ENCODE measurements at regions not wholly inside any gene's neighbourhood (a gene's known extent, or its start where the extent isn't known, plus 50 kb on each side); places are given as distances from the start of the nearest gene placed in this dataset.
"Not testable (repeated sequence)": the region's sequence is repeated elsewhere in the genome, so short reads cannot be mapped to it uniquely, and the experiment has no call there.

DNA sequence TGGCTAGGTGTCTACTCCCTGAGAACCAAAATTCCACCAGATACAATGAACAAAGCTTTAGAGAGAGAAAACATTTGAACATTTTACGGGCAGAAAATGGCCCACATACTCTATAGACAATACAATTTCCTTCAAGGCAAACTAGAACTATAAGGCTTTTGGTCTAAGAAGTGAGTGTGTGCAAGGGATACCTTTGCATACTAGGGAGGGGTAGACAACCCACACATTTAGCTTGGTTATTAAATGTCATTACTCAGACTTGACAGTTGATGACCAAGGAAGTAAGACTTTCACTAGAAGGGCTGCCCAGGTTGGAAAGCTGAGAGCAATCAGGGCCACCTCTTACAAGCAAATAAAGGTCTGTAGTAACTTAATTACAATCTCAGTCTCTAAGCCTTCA lies 64.0 kb upstream of the PLEKHM1 start:
- H3K36me3 ChIP-seq; H3K27ac ChIP-seq; intact Hi-C loops (cut with DNase I; ENCODE audit: low total_unique reads); in situ Hi-C loops (cut with MboI; ENCODE audit: low pct_ligation_motif_present in 1 of 4, low pct_unique_long_range_greater_than_20kb in 1 of 4, low sequenced_read_pairs in 3 of 4); H3K9me3 ChIP-seq; H3K27me3 ChIP-seq; DNase-seq; H3K4me1 ChIP-seq; H3K4me3 ChIP-seq: not testable (repeated sequence)
- no CpG with 5 or more reads among the region's 1 CpG for WGBS, 2 donors (ENCODE audit: low coverage in 1 of 2)

DNA sequence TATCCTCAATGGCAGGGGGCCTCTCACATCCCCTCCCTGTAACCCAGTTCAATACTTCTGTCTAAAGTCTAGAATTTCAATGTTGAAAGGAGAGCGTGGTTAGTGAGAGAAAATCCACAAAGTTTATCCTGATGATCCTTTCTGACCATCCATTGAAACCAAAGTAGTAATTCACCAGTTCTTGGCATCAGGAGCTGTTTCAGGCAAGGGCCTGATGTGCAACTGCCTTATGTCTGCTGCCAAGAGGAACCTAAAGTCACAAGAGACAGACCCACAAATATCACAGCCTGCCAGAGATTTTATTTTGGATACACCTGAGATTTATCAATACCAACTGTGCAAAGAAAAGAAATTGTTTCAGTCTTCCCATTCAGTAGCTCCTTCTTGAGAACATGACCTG lies 68.3 kb upstream of the PLEKHM1 start:
- H3K9me3 ChIP-seq; intact Hi-C loops (cut with DNase I; ENCODE audit: low total_unique reads): not testable (repeated sequence)

DNA sequence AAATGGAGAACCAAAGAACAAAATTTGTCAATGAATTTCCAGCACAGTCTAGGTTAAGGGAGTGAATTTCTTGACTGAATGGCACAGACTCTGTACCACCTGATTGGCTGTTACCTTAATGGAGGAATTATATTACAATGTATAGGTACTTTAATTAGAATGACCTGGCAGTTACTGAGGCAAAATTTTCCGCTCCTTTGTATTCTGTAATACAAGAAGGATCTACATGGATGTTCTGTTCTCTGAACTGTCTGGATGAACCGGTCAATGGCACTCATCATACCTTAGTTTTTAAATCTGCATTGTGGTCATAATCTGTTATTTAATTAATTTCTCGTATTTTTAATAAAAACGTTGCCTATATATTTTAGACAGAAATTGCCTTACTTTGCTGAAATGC lies 72.3 kb upstream of the PLEKHM1 start:
- DNase-seq; H3K27me3 ChIP-seq; H3K27ac ChIP-seq; H3K4me1 ChIP-seq; in situ Hi-C loops (cut with MboI; ENCODE audit: low pct_ligation_motif_present in 1 of 4, low pct_unique_long_range_greater_than_20kb in 1 of 4, low sequenced_read_pairs in 3 of 4); H3K4me3 ChIP-seq; H3K36me3 ChIP-seq; intact Hi-C loops (cut with DNase I; ENCODE audit: low total_unique reads); H3K9me3 ChIP-seq: not testable (repeated sequence)
- WGBS, 2 donors (ENCODE audit: low coverage in 1 of 2), result 90 to 93% methylated on average over 2 to 4 of the region's 4 CpGs

More for the DNA sequence above, 68.3 kb upstream of the PLEKHM1 start:
- H3K27me3 ChIP-seq; H3K27ac ChIP-seq; H3K4me1 ChIP-seq; H3K4me3 ChIP-seq; in situ Hi-C loops (cut with MboI; ENCODE audit: low pct_ligation_motif_present in 1 of 4, low pct_unique_long_range_greater_than_20kb in 1 of 4, low sequenced_read_pairs in 3 of 4); H3K36me3 ChIP-seq; DNase-seq: not testable (repeated sequence)
- no CpG with 5 or more reads among the region's 1 CpG for WGBS, 2 donors (ENCODE audit: low coverage in 1 of 2)

- H3K4me1 ChIP-seq; in situ Hi-C loops (cut with MboI; ENCODE audit: low pct_ligation_motif_present in 1 of 4, low pct_unique_long_range_greater_than_20kb in 1 of 4, low sequenced_read_pairs in 3 of 4); H3K27me3 ChIP-seq; H3K27ac ChIP-seq; DNase-seq; intact Hi-C loops (cut with DNase I; ENCODE audit: low total_unique reads); H3K36me3 ChIP-seq; H3K4me3 ChIP-seq; H3K9me3 ChIP-seq: not testable (repeated sequence)
- 60 to 84% methylated on average over 1 to 3 of the region's 3 CpGs for WGBS, 2 donors (ENCODE audit: low coverage in 1 of 2)
Observed at GRCh38 chr17:45563283-45563682, 72.8 kb upstream of the PLEKHM1 start.

DNA sequence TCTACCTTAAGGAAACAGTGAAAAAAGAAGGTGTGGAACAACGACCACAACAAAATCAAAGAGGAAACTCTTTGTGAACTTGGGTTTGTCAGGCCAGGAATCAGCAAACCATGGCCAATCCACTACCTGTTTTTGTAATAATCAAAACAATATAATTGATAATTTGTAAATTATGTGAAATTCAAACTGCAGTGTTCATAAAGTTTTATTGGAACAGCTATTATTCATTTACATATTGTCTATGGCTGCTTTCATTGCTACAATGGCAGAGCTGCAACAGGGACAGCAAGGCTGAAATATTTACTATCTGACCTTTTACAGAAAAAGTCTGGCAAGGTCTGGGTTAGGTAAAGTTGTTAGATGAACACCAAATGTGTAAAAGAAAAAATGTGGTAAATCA lies 77.8 kb upstream of the PLEKHM1 start:
- H3K27ac ChIP-seq; H3K4me3 ChIP-seq; intact Hi-C loops (cut with DNase I; ENCODE audit: low total_unique reads); H3K9me3 ChIP-seq; DNase-seq; H3K4me1 ChIP-seq; H3K36me3 ChIP-seq; in situ Hi-C loops (cut with MboI; ENCODE audit: low pct_ligation_motif_present in 1 of 4, low pct_unique_long_range_greater_than_20kb in 1 of 4, low sequenced_read_pairs in 3 of 4); H3K27me3 ChIP-seq: not testable (repeated sequence)
- 67 to 76% methylated on average over 1 of the region's 1 CpG for WGBS, 2 donors (ENCODE audit: low coverage in 1 of 2)

GRCh38 chr17:45573326-45573725 lies 82.8 kb upstream of the PLEKHM1 start:
- H3K4me1 ChIP-seq; in situ Hi-C loops (cut with MboI; ENCODE audit: low pct_ligation_motif_present in 1 of 4, low pct_unique_long_range_greater_than_20kb in 1 of 4, low sequenced_read_pairs in 3 of 4); H3K36me3 ChIP-seq; H3K27me3 ChIP-seq; H3K9me3 ChIP-seq; intact Hi-C loops (cut with DNase I; ENCODE audit: low total_unique reads); H3K4me3 ChIP-seq; DNase-seq; H3K27ac ChIP-seq: not testable (repeated sequence)
- WGBS, 2 donors (ENCODE audit: low coverage in 1 of 2), result 88 to 95% methylated on average over 2 of the region's 2 CpGs

DNA sequence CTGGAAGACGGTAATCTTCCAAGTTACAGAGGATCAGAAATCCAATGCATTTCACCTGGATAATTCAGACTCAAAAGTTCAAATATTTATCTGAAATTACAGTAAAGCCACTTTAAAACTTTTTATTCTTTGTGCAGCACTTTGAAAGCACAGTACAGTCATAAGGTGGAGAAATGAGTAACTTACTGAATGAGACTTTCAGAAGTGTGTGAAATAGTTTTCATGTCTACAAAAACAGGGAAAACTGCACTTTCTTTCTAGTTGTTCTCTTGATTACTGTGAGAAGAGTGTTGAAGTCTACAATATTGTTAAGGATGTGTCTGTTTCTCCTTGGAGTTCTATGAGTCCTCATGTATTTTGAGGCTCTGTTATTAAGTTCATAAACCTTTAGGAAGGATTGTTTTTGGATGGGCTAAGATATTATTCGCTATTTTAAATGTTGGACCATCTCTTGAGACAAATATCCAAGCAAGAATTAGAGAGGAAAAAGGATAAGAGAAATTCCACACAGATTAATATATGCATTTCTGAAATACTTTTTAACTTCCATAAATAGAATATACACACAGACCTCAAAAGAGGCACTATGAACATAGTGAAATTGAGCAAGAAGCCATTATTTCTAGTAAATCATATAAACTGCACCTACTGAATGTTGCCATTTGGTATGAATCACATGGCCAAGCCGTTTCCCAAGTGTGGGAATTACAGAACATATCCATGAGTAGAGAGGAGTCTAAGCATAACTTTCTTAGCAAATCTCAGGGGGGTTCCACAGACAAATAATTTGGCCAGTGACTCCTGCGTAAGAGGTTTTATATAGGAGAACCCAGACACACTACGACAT lies 83.6 kb upstream of the PLEKHM1 start:
- no peak overlapping the region for H3K4me3 ChIP-seq
- intact Hi-C loops (cut with DNase I; ENCODE audit: low total_unique reads), result no loop called here
- in situ Hi-C loops (cut with MboI; ENCODE audit: low pct_ligation_motif_present in 1 of 4, low pct_unique_long_range_greater_than_20kb in 1 of 4, low sequenced_read_pairs in 3 of 4), result no loop called here
- no peak for DNase-seq
- H3K9me3 ChIP-seq, result no peaks in the 10 kb centered on the region
- WGBS, 2 donors (ENCODE audit: low coverage in 1 of 2), result 79 to 90% methylated on average over 5 of the region's 5 CpGs
- no peaks in the 10 kb centered on the region for H3K36me3 ChIP-seq
- TF ChIP-seq POLR2AphosphoS5 (IDR thresholded peaks at IDR 0.05) (no peak), POLR2A (IDR thresholded peaks at IDR 0.05) (no peak), CTCF (IDR thresholded peaks at IDR 0.05) (no peak), EP300 (IDR thresholded peaks at IDR 0.05; ENCODE audit: low read depth) (no peak)
- no peak overlapping the region for H3K27ac ChIP-seq
- H3K27me3 ChIP-seq, result no peaks in the 10 kb centered on the region
- peaks cover 0 to 12% (median 3%) of the 10 kb centered on the region in 4 donors for H3K4me1 ChIP-seq

Data from transverse colon (tissue), 4 donors.